GM12891 (cell line): ENCODE measurements at regions not wholly inside any gene's neighbourhood (a gene's known extent, or its start where the extent isn't known, plus 50 kb on each side); places are given as distances from the start of the nearest gene placed in this dataset.

Source experiments
- POLR2A ChIP-seq: IDR thresholded peaks from 2 replicates; pipeline ENCODE4 v1.6.1; 2011; ENCODE audit warnings: low read depth, low read length, control low read depth
- POLR2AphosphoS5 ChIP-seq: IDR thresholded peaks from 2 replicates; pipeline ENCODE4 v1.6.1; 2011; ENCODE audit warnings: low read depth, low read length, control low read depth
- SPI1 ChIP-seq: IDR thresholded peaks from 2 replicates; pipeline ENCODE4 v1.6.1; 2011; ENCODE audit warnings: low read depth, low read length, control low read depth
- TAF1 ChIP-seq: IDR thresholded peaks from 2 replicates; pipeline ENCODE4 v1.6.1; 2011; ENCODE audit warnings: low read depth, low read length, control low read depth

- TF ChIP-seq POLR2AphosphoS5 (no peak), POLR2A (no peak), SPI1 (no peak), TAF1 (no peak)
Measured at GRCh38 chr7:72467237-72467636, 55.1 kb upstream of the CALN1 start.
